Activated naive CD8-positive, alpha-beta T cell treated with anti-CD3 and anti-CD28 coated beads, Interleukin-2, amount 50 U/mL, for 24 hours (primary cell): ENCODE measurements at regions not wholly inside any gene's neighbourhood (a gene's known extent, or its start where the extent isn't known, plus 50 kb on each side); places are given as distances from the start of the nearest gene placed in this dataset.

ENCODE experiments used
- ATAC-seq: fragments of 150-1000 bp; cut with Tn5 transposase; one replicate; pipeline ENCODE4 v1.10.0; 2021
- DNase-seq: peaks from one replicate; pipeline ENCODE4 v3.0.0; 2021
- H3K27ac Mint-ChIP-seq: one replicate; pipeline ENCODE4 v1.8.0; 2021; ENCODE audit warnings: mild to moderate bottlenecking, mixed read lengths
- H3K27me3 Mint-ChIP-seq: one replicate; pipeline ENCODE4 v1.8.0; 2021; ENCODE audit warnings: mixed read lengths
- H3K36me3 Mint-ChIP-seq: one replicate; pipeline ENCODE4 v1.8.0; 2021; ENCODE audit warnings: low read depth, mixed read lengths
- H3K4me1 Mint-ChIP-seq: one replicate; pipeline ENCODE4 v1.8.0; 2021; ENCODE audit warnings: mixed read lengths
- H3K4me3 Mint-ChIP-seq: one replicate; pipeline ENCODE4 v1.8.0; 2021; ENCODE audit warnings: mild to moderate bottlenecking, moderate library complexity, mixed read lengths
- H3K9me3 Mint-ChIP-seq: one replicate; pipeline ENCODE4 v1.8.0; 2021; ENCODE audit warnings: mixed read lengths

DNA sequence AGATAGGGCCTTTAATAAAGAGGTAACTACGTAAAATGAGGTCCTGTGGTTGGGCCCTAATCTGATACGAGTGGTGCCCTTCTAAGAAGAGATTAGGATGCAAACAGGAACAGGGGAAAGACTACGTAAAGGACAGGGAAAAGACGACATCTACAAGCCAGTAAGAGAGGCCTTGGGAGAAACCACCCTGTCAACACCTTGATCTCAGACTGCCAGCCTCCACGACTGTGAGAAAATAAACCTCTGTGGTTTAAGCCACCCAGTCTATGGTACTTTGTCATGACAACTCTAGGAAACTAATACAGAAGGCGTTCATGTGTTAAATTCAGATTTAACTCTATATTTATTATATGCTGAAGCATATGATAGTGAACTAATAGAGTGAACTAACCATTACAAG is 566.3 kb downstream of the UQCRFS1 start:
- Mint-ChIP-seq H3K36me3 (no peaks in the 10 kb centered on the region), H3K4me1 (no peaks in the 10 kb centered on the region), H3K9me3 (no peaks in the 10 kb centered on the region), H3K4me3 (no peak overlapping the region), H3K27me3 (no peaks in the 10 kb centered on the region), H3K27ac (no peak overlapping the region)
- ATAC-seq (no peak), DNase-seq (no peak)

DNA sequence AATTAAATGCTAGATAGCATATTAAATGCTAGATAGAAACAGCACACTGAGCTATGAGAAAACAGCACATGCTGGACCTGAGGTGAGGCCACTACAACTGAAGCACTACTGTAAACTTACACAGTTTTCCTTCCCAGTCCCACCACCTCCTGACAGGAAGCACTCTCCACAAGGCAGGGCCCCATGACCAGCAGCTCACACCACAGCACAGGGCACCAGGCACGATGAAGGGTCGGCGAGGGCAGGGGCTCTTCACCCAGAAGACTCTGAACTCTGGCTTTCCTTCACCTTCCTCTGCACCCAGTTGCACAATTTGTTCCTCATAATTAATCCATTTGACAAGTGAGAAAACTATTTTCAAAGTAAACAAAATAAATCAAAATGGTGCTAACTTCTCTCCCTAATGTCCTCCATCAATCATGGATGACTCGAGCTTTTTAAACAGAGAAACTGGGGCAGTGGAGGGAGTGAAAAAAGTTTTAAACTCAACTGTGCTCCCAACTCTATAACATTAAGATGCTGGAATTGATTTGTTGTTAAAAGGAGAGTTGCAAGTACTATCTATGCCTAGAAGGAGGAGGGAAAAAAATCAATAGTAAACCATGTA is 568.7 kb downstream of the UQCRFS1 start:
- Mint-ChIP-seq H3K27me3 (no peaks in the 10 kb centered on the region), H3K36me3 (no peaks in the 10 kb centered on the region), H3K27ac (no peak overlapping the region), H3K4me1 (no peaks in the 10 kb centered on the region), H3K9me3 (no peaks in the 10 kb centered on the region), H3K4me3 (no peak overlapping the region)
- no peak for DNase-seq
- ATAC-seq, result no peak

DNA sequence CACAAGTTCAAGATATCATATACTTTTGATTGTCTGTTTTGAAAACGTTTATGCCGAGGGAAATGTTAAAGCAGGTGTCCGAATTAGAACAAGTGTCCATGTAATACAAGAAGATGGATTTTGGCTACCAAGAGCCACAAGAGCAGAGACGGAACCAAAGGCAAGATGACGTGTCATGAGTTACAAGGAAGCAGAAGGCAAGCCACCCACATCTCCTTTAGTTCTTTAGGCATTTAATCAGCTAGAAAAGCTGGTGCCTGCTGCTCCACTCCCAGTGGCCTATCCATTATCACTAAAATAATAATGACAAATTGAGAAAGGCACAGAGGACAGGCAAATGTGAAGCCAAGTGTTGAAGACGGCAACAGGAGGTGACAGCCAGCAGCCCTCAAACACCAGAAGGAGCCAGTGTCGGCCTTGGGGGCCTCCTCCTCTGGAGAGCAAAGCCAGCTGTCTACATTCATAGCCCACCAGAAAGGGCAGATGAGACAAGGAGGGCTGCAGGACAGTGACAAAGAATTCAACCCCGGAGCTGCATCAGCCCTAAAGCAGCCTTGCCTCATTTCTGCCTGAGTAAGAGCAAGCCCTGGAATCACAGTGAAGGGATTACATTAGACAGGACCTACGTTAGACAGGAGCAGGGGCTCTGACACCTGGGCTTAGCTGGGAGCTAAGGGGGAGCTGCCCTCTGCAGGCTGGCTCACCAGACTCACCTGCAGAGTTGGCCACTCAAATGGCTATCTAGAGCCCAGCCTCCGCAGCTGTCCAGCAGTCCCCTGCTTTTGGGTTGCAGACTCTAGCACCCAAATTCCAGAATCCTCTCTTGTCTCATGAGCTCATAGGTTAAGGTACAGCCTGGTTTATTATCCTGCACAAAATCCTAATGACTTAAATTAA is 569.9 kb downstream of the UQCRFS1 start:
- H3K36me3 Mint-ChIP-seq, result no peaks in the 10 kb centered on the region
- no peak for ATAC-seq
- no peaks in the 10 kb centered on the region for H3K9me3 Mint-ChIP-seq
- no peak overlapping the region for H3K27ac Mint-ChIP-seq
- H3K4me1 Mint-ChIP-seq, result no peaks in the 10 kb centered on the region
- H3K4me3 Mint-ChIP-seq, result no peak overlapping the region
- no peaks in the 10 kb centered on the region for H3K27me3 Mint-ChIP-seq
- DNase-seq, result no peak

DNA sequence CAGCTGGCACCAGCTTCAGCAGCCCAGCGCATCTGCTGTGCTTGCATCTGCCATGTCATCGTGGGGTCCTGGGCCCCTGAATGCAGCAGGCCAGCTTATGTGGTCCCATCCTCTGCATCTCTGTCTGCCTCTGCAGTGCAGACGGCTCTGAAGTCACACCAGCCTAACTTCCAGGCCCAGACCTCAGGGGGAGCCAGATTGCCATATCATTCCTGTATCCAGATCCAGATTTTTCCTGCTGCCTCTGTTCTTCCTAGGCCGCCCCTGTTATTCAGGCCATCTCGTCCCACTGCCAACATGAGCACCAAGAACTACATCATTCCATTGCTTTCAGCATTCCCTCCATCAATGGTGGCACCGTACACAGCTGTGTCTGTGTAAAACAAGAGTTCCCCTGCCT is 571.6 kb downstream of the UQCRFS1 start:
- ATAC-seq, result no peak
- DNase-seq, result no peak
- Mint-ChIP-seq H3K9me3 (no peaks in the 10 kb centered on the region), H3K36me3 (no peaks in the 10 kb centered on the region), H3K4me3 (no peak overlapping the region), H3K27ac (no peak overlapping the region), H3K27me3 (no peaks in the 10 kb centered on the region), H3K4me1 (no peaks in the 10 kb centered on the region)

DNA sequence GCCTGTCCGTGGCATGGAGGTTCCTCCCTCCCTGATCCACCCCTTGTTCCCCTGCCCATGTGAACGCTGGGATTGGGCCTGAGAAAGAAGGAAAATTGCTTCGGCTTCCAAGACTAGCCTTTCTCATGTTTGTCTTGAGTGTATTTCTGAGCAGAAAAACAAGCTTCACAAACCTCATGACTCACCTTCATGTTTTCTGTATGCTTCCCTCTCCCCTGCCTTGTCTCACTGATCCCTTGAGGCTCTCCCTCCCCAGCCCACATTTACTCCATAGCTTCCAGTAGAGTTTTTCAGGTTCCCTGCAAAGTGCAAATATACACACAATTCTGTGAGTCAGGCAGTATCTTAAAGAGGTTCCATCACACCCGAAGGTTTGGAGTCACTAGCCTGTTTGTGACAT is 572.4 kb downstream of the UQCRFS1 start:
- Mint-ChIP-seq H3K4me1 (no peaks in the 10 kb centered on the region), H3K27me3 (no peaks in the 10 kb centered on the region), H3K4me3 (no peak overlapping the region), H3K36me3 (no peaks in the 10 kb centered on the region), H3K9me3 (no peaks in the 10 kb centered on the region), H3K27ac (no peak overlapping the region)
- DNase-seq (no peak), ATAC-seq (no peak)

DNA sequence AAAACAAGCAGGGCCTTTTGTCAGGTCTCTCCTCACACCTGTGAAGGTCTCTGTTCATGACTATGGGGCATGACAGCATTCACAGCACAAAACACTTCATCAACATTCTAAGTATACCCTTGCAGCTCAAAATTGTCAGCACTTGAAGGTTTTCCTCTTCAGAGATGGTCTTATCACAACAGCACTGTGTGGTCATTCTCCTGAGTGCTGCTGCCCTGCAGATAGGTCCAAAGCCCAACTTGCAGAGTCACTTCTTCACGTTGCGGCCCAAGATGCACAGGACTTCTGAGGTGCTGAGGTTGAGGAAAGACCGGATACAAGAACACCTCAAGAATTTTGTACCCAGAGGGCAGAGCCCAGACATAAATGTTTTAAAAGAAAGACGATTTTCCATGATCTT is 574.5 kb downstream of the UQCRFS1 start:
- H3K36me3 Mint-ChIP-seq, result no peaks in the 10 kb centered on the region
- ATAC-seq, result no peak
- no peaks in the 10 kb centered on the region for H3K4me1 Mint-ChIP-seq
- H3K27ac Mint-ChIP-seq, result no peak overlapping the region
- no peak for DNase-seq
- no peaks in the 10 kb centered on the region for H3K27me3 Mint-ChIP-seq
- no peak overlapping the region for H3K4me3 Mint-ChIP-seq
- peaks cover 4% of the 10 kb centered on the region for H3K9me3 Mint-ChIP-seq

DNA sequence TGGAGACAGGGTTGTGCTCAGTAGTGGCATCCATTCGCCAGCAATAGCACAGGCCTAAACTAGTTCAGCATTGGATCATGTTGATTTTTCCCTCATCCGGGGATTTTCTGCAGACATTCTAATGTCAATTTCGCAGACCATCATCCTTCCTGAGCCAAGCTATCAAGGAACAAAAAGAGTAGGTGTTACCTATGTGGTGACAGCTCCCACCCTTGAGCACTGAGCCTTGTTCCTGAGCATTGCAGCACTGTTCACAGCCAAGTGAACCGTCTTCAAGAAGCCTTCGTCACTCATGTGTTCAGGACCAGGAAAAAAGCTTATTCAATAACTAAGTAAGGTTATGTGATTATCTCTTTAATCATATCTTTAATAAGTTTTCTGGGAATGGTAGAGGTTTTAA is 576.2 kb downstream of the UQCRFS1 start:
- no peaks in the 10 kb centered on the region for H3K27me3 Mint-ChIP-seq

DNA sequence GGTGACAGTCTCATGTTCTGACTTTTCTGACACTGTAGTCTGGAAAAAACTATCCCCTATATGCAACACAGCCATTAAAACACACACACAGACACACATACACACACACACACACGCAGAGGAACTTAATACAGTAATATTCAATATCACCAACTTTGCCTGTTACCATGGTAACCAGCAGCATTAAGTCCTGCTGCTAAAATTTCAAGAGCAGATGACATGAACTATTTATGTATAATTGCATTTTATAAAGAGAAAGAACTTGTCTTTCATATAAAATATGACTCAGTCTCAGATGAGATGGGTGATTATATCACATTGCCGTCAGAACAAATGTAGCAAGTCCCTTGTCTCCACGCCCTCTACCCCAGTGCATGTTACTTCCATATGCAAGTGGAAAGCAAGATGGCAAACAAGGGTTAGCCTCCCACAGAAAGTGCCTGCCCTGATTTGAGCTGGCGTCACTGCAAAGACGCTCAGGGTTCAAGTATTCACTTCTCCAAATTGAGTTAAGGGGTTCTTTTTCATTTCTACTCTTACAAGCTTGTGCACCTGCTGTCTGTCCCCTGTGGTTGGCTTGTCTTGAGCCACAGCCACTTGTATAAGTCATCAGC is 576.8 kb downstream of the UQCRFS1 start:
- Mint-ChIP-seq H3K27ac (no peak overlapping the region), H3K9me3 (peaks cover 4% of the 10 kb centered on the region), H3K27me3 (no peaks in the 10 kb centered on the region), H3K36me3 (no peaks in the 10 kb centered on the region), H3K4me3 (no peak overlapping the region), H3K4me1 (peaks cover 8% of the 10 kb centered on the region)
- ATAC-seq, result no peak
- no peak for DNase-seq

More for the DNA sequence above, 576.2 kb downstream of the UQCRFS1 start:
- DNase-seq (no peak), ATAC-seq (no peak)
- H3K36me3 Mint-ChIP-seq, result no peaks in the 10 kb centered on the region
- H3K4me3 Mint-ChIP-seq, result no peak overlapping the region
- peaks cover 4% of the 10 kb centered on the region for H3K9me3 Mint-ChIP-seq
- H3K4me1 Mint-ChIP-seq, result peaks cover 8% of the 10 kb centered on the region
- no peak overlapping the region for H3K27ac Mint-ChIP-seq

DNA sequence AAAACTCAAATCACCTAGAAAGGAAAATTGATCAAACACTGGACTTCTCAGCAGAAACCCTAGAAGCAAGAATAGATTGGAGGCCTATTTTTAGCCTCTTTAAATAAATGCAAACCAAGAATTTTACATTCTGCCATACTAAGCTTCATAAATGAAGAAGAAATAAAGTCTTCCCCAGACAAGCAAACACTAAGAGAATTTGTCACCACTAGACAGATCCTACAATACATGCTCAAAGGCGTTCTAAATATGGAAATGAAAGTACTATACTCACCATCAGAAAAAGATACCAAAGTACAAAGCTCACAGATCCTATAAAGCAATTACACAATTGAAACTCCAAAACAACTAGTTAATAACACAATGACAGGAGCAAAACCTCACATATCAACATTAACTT is 578.1 kb downstream of the UQCRFS1 start:
- peaks cover 8% of the 10 kb centered on the region for H3K4me1 Mint-ChIP-seq
- no peak overlapping the region for H3K27ac Mint-ChIP-seq
- no peaks in the 10 kb centered on the region for H3K36me3 Mint-ChIP-seq
- DNase-seq, result no peak
- peaks cover 4% of the 10 kb centered on the region for H3K9me3 Mint-ChIP-seq
- ATAC-seq, result no peak
- H3K4me3 Mint-ChIP-seq, result no peak overlapping the region
- no peaks in the 10 kb centered on the region for H3K27me3 Mint-ChIP-seq

DNA sequence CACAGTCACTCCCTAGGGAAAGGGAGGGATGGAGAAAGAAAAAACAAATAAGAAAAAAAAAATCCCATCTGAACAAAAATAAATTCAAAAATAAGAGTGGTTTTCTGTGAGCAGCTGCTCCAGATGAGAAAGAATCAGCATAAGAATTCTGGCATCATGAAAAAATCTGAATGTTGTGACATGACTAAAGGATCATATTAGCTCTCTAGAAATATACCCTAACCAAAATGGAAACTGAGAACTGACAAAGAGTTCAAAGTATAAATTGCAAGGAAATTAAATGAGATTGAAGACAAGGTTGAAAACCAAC is 579.0 kb downstream of the UQCRFS1 start:
- Mint-ChIP-seq H3K27me3 (no peaks in the 10 kb centered on the region), H3K4me3 (no peak overlapping the region), H3K4me1 (peaks cover 8% of the 10 kb centered on the region), H3K9me3 (peaks cover 4% of the 10 kb centered on the region), H3K27ac (no peak overlapping the region), H3K36me3 (no peaks in the 10 kb centered on the region)
- ATAC-seq (no peak), DNase-seq (no peak)

DNA sequence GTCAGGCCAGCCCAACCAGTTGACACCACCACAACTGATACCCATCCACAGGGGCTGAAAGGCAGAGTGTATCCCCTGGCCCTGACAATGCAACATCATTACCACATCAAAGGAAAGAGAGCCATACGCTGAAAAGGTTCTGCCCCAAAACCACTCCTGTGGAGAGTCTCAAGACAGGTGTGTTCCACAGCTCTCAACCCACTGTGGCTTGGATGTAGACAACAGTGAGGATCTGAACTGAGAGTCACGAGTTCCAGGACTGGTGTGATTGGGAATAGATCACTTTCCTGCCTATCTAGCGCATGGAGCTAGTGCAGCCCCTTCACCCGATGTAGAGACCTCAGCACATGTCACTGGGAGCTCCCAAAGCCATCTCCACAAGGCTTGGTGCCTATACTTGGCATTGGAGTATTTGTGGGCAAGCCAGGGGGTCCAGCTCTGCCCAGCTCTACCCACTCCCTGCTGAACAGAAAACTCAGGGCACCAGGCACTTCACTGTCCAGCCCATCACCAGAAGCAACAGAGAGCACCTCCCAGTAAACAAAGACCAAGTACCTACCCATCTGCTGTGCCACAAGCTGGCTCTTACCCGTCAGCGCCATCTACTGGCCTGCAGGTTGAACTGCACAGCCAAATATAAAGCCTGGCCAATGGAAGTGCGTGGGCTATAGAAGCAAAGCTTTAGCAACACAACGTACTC is 579.5 kb downstream of the UQCRFS1 start:
- Mint-ChIP-seq H3K4me1 (peaks cover 8% of the 10 kb centered on the region), H3K4me3 (no peak overlapping the region), H3K27ac (no peak overlapping the region), H3K27me3 (no peaks in the 10 kb centered on the region), H3K9me3 (peaks cover 6% of the 10 kb centered on the region), H3K36me3 (no peaks in the 10 kb centered on the region)
- peak; percentile 75 for ATAC-seq
- peak; percentile 53 for DNase-seq

DNA sequence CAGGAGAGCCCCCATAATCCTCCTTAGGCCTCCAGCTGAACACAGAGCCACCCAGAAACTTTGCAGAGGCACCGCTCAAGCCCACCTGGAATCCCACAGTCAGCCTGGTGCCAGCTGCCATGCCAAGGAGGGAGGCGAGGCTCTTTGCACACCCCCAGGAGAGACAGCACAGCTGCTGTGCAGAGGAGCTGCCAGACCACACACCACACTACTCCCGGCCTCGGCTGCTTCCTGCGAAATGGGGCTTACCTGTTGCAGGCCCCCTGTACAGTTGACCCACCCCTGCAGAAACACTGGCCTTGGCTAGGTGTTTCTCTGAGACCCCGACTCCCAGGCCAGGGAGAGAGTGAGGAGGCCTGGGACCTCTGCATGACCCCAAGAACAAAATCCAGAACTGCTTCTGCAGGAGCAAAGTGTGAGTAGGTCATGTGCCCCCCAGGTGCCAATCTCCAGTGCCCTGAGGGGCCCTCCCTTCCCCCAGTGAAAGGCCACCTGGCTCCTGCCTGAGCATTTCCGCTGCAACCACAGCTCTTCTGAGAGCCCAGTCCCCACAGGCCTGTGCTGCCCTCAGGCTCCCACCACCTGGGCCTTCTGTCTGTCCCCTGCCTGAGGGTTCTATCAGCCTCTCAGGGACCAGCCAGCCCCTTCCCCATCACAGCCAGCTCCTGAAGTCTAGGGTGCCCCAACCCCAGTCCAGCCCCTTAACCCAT is 580.4 kb downstream of the UQCRFS1 start:
- ATAC-seq (peak; percentile 46), DNase-seq (no peak)
- Mint-ChIP-seq H3K4me3 (no peak overlapping the region), H3K36me3 (no peaks in the 10 kb centered on the region), H3K4me1 (peaks cover 8% of the 10 kb centered on the region), H3K27me3 (no peaks in the 10 kb centered on the region), H3K27ac (no peak overlapping the region), H3K9me3 (peaks cover 8% of the 10 kb centered on the region)

DNA sequence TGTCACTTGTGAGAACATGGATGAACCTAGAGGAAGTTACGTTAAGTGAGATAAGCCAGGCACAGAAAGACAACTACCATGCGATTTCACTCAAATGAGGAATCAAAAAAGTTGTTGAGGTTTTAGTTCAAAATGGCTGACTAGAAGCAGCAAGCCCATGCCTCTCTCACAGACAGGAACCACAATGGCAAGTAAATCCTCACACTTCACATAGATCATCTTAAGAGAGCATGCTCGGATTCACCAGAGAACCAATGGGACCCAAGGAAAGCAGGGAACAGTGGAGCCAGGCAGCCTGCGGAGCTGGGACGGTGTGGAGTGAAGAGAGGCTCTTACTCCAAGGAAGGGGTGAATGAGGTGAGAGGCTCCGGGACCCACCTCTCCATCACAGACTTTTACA is 581.0 kb downstream of the UQCRFS1 start:
- ATAC-seq (no peak), DNase-seq (no peak)
- Mint-ChIP-seq H3K27me3 (no peaks in the 10 kb centered on the region), H3K36me3 (no peaks in the 10 kb centered on the region), H3K27ac (no peak overlapping the region), H3K4me1 (peaks cover 8% of the 10 kb centered on the region), H3K9me3 (peaks cover 8% of the 10 kb centered on the region), H3K4me3 (no peak overlapping the region)

DNA sequence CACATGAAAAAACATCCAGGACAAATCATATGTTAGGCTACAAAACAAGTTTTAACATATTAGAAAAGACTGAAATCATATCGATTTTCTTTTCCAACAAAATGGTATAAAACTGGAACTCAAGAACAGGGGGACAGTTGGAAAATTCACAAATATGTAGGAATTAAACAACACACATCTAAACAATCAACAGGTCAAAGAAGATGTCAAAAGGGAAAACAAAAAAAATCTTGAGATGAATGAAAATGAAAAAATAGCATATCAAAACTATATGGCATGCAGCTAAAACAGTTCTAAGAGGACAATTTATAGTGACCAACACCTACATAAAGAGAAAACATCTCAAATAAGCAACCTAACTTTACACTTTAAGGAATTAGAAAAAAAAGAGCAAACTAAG is 585.3 kb downstream of the UQCRFS1 start:
- Mint-ChIP-seq H3K36me3 (no peaks in the 10 kb centered on the region), H3K9me3 (peaks cover 12% of the 10 kb centered on the region)
- no peak for ATAC-seq

More for the DNA sequence above, 585.3 kb downstream of the UQCRFS1 start:
- H3K4me1 Mint-ChIP-seq, result peaks cover 3% of the 10 kb centered on the region
- H3K4me3 Mint-ChIP-seq, result no peak overlapping the region
- H3K27ac Mint-ChIP-seq, result no peak overlapping the region
- no peak for DNase-seq
- no peaks in the 10 kb centered on the region for H3K27me3 Mint-ChIP-seq
